Uterus (tissue), 3 donors: ENCODE measurements at regions not wholly inside any gene's neighbourhood (a gene's known extent, or its start where the extent isn't known, plus 50 kb on each side); places are given as distances from the start of the nearest gene placed in this dataset.

ENCODE experiments used
- DNase-seq, 2 donors: peaks; one replicate each; pipeline ENCODE4 v3.0.0-alpha.2; 2019 to 2020
- H3K27ac ChIP-seq, 2 donors: fragments of 200-600 bp; sonication (generic); 1 replicate in 1 of 2; 2 replicates in 1 of 2; pipeline ENCODE4 v1.5.1; 2016 to 2018
- H3K27me3 ChIP-seq, 2 donors: fragments of 200-600 bp; sonication (generic); one replicate each; pipeline ENCODE4 v1.5.1; 2018 to 2019; ENCODE audit warnings: control low read depth in 1 of 2
- H3K36me3 ChIP-seq, 2 donors: fragments of 200-600 bp; sonication (generic); one replicate each; pipeline ENCODE4 v1.5.1; 2019; ENCODE audit warnings: control low read depth in 1 of 2
- H3K4me1 ChIP-seq, 2 donors: fragments of 200-600 bp; sonication (generic); one replicate each; pipeline ENCODE4 v1.5.1; 2018 to 2019; ENCODE audit warnings: control low read depth in 1 of 2
- H3K4me3 ChIP-seq, 2 donors: fragments of 200-600 bp; sonication (generic); 1 replicate in 1 of 2; 2 replicates in 1 of 2; pipeline ENCODE4 v1.5.1; 2018 to 2019; ENCODE audit warnings: mild to moderate bottlenecking in 1 of 2
- H3K9me3 ChIP-seq, 2 donors: fragments of 200-600 bp; sonication (generic); one replicate each; pipeline ENCODE4 v1.5.1; 2019; ENCODE audit warnings: control low read depth in 1 of 2
- POLR2A ChIP-seq, 2 donors: fragments of 450-650 bp; IDR thresholded peaks; one replicate each; pipeline ENCODE4 v1.6.1; 2016; ENCODE audit warnings: antibody characterized with exemption in 2 of 2, mild to moderate bottlenecking in 1 of 2, moderate library complexity in 1 of 2
- intact Hi-C: fragments of 100-400 bp; cut with DNase I; formaldehyde crosslinking; loops from one replicate; pipeline ENCODE4 v1.15.1; 2023; ENCODE audit warnings: low total_unique reads
- TF ChIP-seq, protein P1 (sequence below), 4 experiments: fragments of 200-600 bp in 2 of 4; fragments of 450-650 bp in 2 of 4; sonication (generic) in 2 of 4; IDR thresholded peaks; one replicate each; pipeline ENCODE4 v1.5.1; 2016 to 2019; ENCODE audit warnings: antibody characterized with exemption in 4 of 4, mild to moderate bottlenecking in 2 of 4, moderate library complexity in 1 of 4
- donor health status: DM: yes; HTN: yes; CAD: no.

DNA sequence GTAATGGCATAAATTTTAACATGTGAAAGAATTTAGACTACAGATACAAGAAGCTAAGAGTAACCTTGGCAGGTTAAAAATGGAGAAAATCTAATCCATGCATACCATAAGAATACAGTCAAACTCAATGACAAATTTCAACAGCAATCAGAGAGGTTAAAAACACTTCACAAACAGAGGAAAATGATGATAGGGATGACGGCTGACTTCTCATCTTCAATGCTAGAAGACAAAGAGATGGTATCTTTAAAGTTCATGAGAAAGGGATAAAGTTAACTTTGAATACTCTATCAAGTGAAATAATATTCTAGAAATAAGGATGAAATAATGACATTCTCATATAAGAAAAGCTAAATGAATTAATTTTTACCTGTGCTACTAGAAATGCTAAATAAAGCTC is 1130.2 kb upstream of the MIR17HG start:
- H3K9me3 ChIP-seq: no peaks in the 10 kb centered on the region
- no peaks in the 10 kb centered on the region for H3K27me3 ChIP-seq
- no peak for DNase-seq
- no peak overlapping the region for H3K27ac ChIP-seq
- no peaks in the 10 kb centered on the region for H3K36me3 ChIP-seq
- H3K4me3 ChIP-seq: no peak overlapping the region
- H3K4me1 ChIP-seq: no peaks in the 10 kb centered on the region
- TF ChIP-seq, protein P1, sequence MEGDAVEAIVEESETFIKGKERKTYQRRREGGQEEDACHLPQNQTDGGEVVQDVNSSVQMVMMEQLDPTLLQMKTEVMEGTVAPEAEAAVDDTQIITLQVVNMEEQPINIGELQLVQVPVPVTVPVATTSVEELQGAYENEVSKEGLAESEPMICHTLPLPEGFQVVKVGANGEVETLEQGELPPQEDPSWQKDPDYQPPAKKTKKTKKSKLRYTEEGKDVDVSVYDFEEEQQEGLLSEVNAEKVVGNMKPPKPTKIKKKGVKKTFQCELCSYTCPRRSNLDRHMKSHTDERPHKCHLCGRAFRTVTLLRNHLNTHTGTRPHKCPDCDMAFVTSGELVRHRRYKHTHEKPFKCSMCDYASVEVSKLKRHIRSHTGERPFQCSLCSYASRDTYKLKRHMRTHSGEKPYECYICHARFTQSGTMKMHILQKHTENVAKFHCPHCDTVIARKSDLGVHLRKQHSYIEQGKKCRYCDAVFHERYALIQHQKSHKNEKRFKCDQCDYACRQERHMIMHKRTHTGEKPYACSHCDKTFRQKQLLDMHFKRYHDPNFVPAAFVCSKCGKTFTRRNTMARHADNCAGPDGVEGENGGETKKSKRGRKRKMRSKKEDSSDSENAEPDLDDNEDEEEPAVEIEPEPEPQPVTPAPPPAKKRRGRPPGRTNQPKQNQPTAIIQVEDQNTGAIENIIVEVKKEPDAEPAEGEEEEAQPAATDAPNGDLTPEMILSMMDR (IDR thresholded peaks at IDR 0.05): no peak
- TF ChIP-seq POLR2A (IDR thresholded peaks at IDR 0.05): no peak
- intact Hi-C loops: no loop called here

DNA sequence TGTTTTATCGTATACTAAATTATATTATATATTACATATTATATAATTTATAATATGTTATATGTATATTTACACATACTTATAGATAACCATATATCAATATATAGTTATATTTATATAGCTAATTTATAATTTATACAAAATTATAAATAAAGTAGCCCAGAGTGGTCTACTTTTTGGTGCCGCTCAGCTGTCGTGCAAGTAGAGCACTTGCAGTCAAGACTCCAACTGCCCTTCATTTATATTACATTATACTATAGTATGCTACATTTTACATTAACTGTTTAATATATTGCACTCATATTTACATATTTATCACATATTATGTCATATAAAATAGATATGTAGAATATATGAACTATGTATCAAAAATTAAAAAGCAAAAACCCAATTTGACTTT is 1124.7 kb upstream of the MIR17HG start:
- Histone ChIP-seq H3K27ac (no peak overlapping the region), H3K4me3 (no peak overlapping the region), H3K9me3 (no peaks in the 10 kb centered on the region), H3K36me3 (no peaks in the 10 kb centered on the region), H3K4me1 (no peaks in the 10 kb centered on the region), H3K27me3 (no peaks in the 10 kb centered on the region)
- intact Hi-C loops: no loop called here
- DNase-seq: no peak
- no peak for TF ChIP-seq POLR2A (IDR thresholded peaks at IDR 0.05)
- TF ChIP-seq, protein P1 (IDR thresholded peaks at IDR 0.05): no peak

DNA sequence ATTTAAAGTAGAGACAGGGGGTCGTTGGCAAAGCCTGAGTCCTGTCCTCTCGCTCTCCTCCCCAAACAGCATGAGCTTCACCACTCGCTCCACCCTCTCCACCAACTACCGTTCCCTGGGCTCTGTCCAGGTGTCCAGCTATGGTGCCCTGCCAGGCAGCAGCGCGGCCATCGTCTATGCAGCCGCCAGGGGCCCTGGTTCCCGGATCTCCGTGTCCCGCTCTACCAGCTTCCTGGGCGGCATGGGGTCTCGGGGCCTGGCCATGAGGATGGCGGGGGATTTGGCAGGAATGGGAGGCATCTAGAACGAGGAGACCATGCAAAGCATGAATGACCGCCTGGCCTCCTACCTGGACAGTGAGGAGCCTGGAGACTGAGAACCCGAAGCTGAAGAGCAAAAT is 1117.2 kb upstream of the MIR17HG start:
- Histone ChIP-seq H3K36me3 (no peaks in the 10 kb centered on the region), H3K27me3 (no peaks in the 10 kb centered on the region), H3K4me1 (no peaks in the 10 kb centered on the region), H3K4me3 (no peak overlapping the region), H3K27ac (no peak overlapping the region), H3K9me3 (no peaks in the 10 kb centered on the region)
- intact Hi-C loops: no loop called here
- no peak for DNase-seq
- TF ChIP-seq POLR2A (IDR thresholded peaks at IDR 0.05): no peak
- TF ChIP-seq, protein P1 (IDR thresholded peaks at IDR 0.05): no peak

GRCh38 chr13:90232291-90232690 is 1115.2 kb upstream of the MIR17HG start:
- Histone ChIP-seq H3K36me3 (no peaks in the 10 kb centered on the region), H3K4me3 (no peak overlapping the region), H3K9me3 (no peaks in the 10 kb centered on the region), H3K27me3 (no peaks in the 10 kb centered on the region), H3K27ac (no peak overlapping the region), H3K4me1 (no peaks in the 10 kb centered on the region)
- intact Hi-C loops: no loop called here
- TF ChIP-seq, protein P1 (IDR thresholded peaks at IDR 0.05): no peak
- no peak for DNase-seq

DNA sequence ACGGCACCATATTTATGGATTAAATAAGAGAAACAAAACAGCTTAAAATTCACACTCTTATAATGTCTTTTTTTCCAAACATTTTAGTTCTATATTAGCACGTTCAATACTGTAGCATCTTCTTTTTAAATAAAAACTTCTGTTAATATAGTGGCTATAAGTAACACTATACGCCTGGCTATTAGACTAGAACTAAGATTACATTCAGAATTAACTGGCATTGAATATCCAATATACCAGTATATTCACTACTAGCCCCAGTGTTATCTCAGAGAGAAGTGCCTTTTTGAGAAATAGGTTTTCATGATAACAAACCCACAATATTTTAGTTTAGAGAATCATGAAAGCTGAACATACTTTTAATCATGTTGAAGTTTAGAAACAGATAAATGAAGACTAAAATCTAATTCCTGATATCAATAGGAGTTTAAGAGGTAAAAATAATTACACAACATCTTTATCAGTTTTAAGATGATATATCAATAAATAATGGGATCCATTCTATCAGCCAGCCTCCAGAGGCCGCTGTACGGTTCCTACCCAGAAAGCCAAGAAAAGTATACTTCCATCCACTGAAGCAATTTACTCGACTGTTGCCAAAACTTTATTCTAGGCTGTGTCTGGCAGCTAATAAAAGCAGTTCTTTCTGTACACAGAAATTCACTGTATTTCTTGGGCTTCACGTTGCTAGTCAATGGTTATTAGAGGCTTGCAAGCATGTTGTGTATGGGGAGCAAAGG is 1113.4 kb upstream of the MIR17HG start:
- no peak overlapping the region for H3K4me3 ChIP-seq
- no peaks in the 10 kb centered on the region for H3K27me3 ChIP-seq
- H3K9me3 ChIP-seq: no peaks in the 10 kb centered on the region
- no peak for DNase-seq
- no peak overlapping the region for H3K27ac ChIP-seq
- TF ChIP-seq, protein P1 (IDR thresholded peaks at IDR 0.05): no peak
- TF ChIP-seq POLR2A (IDR thresholded peaks at IDR 0.05): no peak
- no peaks in the 10 kb centered on the region for H3K36me3 ChIP-seq
- no peaks in the 10 kb centered on the region for H3K4me1 ChIP-seq
- intact Hi-C loops: no loop called here
